Kidney epithelial cell (primary cell): ENCODE measurements at regions not wholly inside any gene's neighbourhood (a gene's known extent, or its start where the extent isn't known, plus 50 kb on each side); places are given as distances from the start of the nearest gene placed in this dataset.

ENCODE experiments used
- DNase-seq: peaks from one replicate; pipeline ENCODE4 v3.0.0-alpha.2; 2010; ENCODE audit warnings: low read depth
- H3K27me3 ChIP-seq: 2 replicates; pipeline ENCODE4 v1.6.0; 2011; ENCODE audit warnings: low read length; ENCODE audit not compliant: control insufficient read depth, insufficient read depth
- H3K36me3 ChIP-seq: 2 replicates; pipeline ENCODE4 v1.5.1; 2011; ENCODE audit warnings: low read length; ENCODE audit not compliant: control insufficient read depth, insufficient read depth
- H3K4me3 ChIP-seq: 2 replicates; pipeline ENCODE4 v1.5.1; 2011; ENCODE audit warnings: low read depth, mild to moderate bottlenecking, control low read depth, low read length
- TF ChIP-seq, protein P1 (sequence below): IDR thresholded peaks from 2 replicates; pipeline ENCODE4 v1.5.1; 2011; ENCODE audit warnings: mild to moderate bottlenecking, moderate library complexity, low read length, control low read depth, inconsistent platforms; ENCODE audit not compliant: insufficient read depth, poor library complexity, severe bottlenecking

DNA sequence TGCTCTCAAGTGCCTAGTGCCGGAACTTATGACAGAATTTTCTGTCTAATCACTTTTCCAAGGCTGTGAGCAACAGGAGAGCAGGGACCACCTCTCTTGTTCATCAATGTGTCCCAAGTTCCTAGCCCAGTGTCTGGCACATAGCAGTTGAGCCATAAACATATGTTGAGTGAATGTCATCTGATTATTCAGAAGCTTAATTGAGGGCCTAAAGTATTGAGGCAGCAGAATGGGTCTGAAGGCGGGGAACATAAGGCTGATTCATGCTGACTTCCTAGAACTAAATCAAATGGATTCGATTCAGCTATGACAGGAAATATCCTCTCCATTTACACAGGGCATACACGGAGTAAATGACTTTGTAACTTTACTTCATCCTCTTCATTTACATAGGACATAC lies 438.0 kb upstream of the ZFHX3 start:
- TF ChIP-seq, protein P1, sequence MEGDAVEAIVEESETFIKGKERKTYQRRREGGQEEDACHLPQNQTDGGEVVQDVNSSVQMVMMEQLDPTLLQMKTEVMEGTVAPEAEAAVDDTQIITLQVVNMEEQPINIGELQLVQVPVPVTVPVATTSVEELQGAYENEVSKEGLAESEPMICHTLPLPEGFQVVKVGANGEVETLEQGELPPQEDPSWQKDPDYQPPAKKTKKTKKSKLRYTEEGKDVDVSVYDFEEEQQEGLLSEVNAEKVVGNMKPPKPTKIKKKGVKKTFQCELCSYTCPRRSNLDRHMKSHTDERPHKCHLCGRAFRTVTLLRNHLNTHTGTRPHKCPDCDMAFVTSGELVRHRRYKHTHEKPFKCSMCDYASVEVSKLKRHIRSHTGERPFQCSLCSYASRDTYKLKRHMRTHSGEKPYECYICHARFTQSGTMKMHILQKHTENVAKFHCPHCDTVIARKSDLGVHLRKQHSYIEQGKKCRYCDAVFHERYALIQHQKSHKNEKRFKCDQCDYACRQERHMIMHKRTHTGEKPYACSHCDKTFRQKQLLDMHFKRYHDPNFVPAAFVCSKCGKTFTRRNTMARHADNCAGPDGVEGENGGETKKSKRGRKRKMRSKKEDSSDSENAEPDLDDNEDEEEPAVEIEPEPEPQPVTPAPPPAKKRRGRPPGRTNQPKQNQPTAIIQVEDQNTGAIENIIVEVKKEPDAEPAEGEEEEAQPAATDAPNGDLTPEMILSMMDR = no peak
- H3K36me3 ChIP-seq = no peaks in the 10 kb centered on the region
- DNase-seq = no peak
- peaks cover 9% of the 10 kb centered on the region for H3K27me3 ChIP-seq
- no peak overlapping the region for H3K4me3 ChIP-seq

DNA sequence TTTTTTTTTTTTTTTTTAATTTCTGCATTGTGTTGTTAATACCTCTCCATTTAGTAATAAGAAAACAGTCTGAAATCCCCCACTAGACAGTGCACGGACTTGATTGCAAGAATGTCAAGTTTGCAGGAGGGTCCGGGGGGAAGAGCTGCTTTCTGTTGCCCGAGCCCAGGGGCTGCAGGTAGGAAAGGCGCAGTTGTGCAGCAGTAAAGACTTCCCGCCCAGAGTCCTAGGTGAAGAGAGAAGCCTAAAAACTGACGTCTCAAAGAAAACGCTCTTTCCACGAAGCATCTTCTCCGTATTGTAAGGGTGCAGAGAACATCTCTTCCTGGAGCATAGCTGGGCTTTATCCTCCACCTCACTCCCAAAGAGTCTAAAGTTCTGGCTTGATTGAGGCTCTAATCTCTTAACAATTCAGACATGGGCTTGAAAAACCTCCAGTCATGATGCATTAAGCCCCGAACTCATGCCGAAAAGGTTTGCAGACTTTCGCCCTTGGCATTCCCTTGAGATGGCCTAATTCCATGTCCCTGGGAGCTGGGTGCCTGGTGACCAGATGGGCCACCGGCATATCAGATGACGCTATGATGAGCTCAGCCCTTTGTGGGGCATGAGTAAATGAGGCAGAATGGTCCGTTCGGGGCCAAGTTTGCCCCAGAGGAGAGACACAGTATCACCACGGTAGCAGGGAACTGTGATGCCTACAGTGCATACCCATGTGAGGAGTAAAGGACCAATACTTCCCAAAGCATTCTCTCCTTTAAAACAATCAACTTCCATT lies 436.2 kb upstream of the ZFHX3 start:
- no peak overlapping the region for H3K4me3 ChIP-seq
- H3K36me3 ChIP-seq = no peaks in the 10 kb centered on the region
- TF ChIP-seq, protein P1 = no peak
- DNase-seq = no peak
- peaks cover 9% of the 10 kb centered on the region for H3K27me3 ChIP-seq

DNA sequence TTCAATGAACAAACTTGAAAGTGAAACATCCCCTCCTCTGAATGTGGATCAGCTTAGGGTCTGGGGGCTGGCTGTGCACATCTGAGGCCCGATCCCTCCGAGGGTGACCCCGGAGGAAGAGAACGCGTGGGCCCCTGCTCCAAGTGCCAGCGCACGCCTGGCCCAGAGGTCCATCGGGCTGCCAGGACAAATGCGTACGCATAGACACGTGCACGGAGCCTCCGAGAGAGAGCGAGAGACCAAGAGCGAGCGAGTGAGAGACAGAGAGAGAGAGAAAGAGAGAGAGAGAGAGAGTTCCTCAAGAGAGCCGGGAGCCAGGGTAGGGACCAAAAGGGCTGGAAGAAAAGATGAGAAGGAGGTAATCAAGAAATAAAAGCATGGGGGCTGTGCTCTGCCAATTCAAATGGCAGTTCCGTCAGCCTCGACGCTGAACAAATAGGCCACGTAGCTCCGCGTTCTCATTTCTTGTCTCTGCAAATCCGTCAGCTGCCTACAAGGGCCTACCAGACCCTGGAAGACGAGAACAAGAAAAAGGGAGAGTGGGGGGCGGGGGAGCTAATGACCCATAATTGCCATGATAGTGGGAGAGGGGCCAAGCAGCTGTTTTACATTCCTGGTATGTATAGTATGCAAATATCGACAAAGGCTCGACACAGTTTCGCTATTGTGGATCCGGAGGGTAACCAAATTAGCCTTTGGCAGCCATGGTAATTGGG lies 435.3 kb upstream of the ZFHX3 start:
- no peak overlapping the region for H3K4me3 ChIP-seq
- H3K36me3 ChIP-seq = no peaks in the 10 kb centered on the region
- no peak for DNase-seq
- H3K27me3 ChIP-seq = peaks cover 9% of the 10 kb centered on the region
- TF ChIP-seq, protein P1 = no peak

DNA sequence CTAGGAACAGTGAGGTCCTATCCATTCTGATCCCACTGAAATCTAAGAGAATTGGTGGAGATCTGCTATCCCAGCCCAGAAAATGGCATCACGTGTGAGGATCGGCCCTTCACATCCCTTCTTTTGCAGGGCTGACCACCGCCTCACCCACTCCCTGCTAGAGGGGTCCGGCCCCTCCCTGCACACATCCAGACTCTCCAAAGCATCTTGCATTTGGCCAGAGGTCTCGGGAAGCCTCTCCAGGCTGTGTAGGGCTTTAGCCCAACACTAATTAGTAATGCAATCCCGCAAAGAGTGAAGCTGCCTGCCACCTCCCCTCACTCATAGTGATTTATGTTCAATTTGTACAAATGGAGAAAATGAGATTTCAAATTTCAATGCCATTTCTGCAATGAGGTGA lies 434.4 kb upstream of the ZFHX3 start:
- H3K27me3 ChIP-seq = peaks cover 9% of the 10 kb centered on the region

DNA sequence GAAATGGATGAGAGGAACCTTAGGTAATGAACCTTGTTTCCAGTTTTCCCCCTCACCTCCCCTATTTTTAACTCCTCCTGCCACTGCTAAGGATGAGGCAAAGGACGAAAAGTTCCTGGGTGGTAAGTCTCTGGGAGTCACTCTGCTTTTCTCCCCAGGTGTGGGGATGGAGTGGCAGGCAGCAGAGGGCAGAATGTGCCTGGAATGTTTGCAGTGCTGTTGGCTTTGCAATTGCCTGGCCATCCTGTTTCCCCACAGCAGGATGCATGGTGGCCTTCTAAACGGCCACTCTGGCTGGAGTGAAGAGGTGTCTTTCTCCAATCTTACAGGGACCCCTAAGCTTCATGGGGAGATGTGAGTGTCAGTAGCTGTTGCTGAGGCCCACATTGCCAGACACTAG lies 432.5 kb upstream of the ZFHX3 start:
- Histone ChIP-seq H3K4me3 (no peak overlapping the region), H3K36me3 (no peaks in the 10 kb centered on the region), H3K27me3 (peaks cover 9% of the 10 kb centered on the region)
- TF ChIP-seq, protein P1 = no peak
- no peak for DNase-seq

More for the DNA sequence above, 434.4 kb upstream of the ZFHX3 start:
- H3K4me3 ChIP-seq = no peak overlapping the region
- H3K36me3 ChIP-seq = no peaks in the 10 kb centered on the region
- TF ChIP-seq, protein P1 = no peak
- DNase-seq = no peak
